ENCODE measurements at regions not wholly inside any gene's neighbourhood (a gene's known extent, or its start where the extent isn't known, plus 50 kb on each side); places are given as distances from the start of the nearest gene placed in this dataset.

DNA sequence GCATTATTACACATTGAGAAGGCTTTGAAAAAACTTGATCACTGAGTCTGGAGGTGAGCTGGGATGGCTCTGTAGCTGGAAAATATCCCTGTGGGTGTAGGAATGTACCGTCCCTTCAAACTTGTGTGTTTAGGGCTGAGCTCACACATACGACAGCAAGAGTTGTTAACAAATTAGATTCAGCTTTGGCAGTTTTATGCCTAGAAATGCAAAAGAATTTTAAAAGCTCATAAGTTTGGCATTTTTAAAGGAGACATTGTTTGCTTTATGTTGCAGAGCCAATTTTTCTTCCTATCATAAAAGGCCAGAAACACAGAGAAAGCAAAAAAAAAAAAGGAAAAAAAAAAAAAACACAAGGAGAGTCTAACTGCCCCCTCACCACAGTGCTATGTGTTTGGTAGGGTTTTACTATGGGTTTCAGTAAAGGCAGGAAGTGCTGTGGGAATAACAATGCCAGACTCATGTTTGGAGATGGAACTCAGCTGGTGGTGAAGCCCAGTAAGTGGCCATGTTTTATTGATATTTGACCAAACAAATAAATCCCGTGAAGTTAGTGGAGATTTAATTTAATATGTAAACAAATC is 78.4 kb downstream of the DAD1 start:
- TF ChIP-seq, protein P1, sequence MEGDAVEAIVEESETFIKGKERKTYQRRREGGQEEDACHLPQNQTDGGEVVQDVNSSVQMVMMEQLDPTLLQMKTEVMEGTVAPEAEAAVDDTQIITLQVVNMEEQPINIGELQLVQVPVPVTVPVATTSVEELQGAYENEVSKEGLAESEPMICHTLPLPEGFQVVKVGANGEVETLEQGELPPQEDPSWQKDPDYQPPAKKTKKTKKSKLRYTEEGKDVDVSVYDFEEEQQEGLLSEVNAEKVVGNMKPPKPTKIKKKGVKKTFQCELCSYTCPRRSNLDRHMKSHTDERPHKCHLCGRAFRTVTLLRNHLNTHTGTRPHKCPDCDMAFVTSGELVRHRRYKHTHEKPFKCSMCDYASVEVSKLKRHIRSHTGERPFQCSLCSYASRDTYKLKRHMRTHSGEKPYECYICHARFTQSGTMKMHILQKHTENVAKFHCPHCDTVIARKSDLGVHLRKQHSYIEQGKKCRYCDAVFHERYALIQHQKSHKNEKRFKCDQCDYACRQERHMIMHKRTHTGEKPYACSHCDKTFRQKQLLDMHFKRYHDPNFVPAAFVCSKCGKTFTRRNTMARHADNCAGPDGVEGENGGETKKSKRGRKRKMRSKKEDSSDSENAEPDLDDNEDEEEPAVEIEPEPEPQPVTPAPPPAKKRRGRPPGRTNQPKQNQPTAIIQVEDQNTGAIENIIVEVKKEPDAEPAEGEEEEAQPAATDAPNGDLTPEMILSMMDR (CRISPR knock-in tag; IDR thresholded peaks at IDR 0.05), result no peak
- no peak for TF ChIP-seq ZNF12 (CRISPR knock-in tag; IDR thresholded peaks at IDR 0.05)
- no peak for TF ChIP-seq POLR2A (IDR thresholded peaks at IDR 0.05; ENCODE audit: insufficient read depth in 1 of 2, low read depth in 2 of 2, low read length in 2 of 2)
- no peak for TF ChIP-seq ZNF256 (CRISPR knock-in tag; conservative IDR thresholded peaks at IDR 0.05)
- TF ChIP-seq SRF (IDR thresholded peaks at IDR 0.05; ENCODE audit: low read depth, low read length), result no peak
- no peak for TF ChIP-seq ZFX (CRISPR knock-in tag; IDR thresholded peaks at IDR 0.05; ENCODE audit: low read depth)
- TF ChIP-seq TARDBP (CRISPR knock-in tag; IDR thresholded peaks at IDR 0.05), result no peak
- TF ChIP-seq GPN1 (CRISPR knock-in tag; IDR thresholded peaks at IDR 0.05; ENCODE audit: borderline replicate concordance), result no peak
- no peak for TF ChIP-seq SETDB1 (CRISPR knock-in tag; IDR thresholded peaks at IDR 0.05; ENCODE audit: borderline replicate concordance)
- no peak for TF ChIP-seq ELF3 (CRISPR knock-in tag; IDR thresholded peaks at IDR 0.05)

Measured in HepG2 (cell line).